Caki2 (cell line): ENCODE measurements at regions not wholly inside any gene's neighbourhood (a gene's known extent, or its start where the extent isn't known, plus 50 kb on each side); places are given as distances from the start of the nearest gene placed in this dataset.
A peak's percentile ranks its signal among the peaks of the same experiment; 100 is the strongest.
"Not testable (repeated sequence)": the region's sequence is repeated elsewhere in the genome, so short reads cannot be mapped to it uniquely, and the experiment has no call there.

Experiments
- DNase-seq: peaks from one replicate; pipeline ENCODE4 v3.0.0-alpha.2; 2015; ENCODE audit warnings: low read depth
- in situ Hi-C: cut with HindIII; loops from 2 replicates; pipeline ENCODE4 v1.10.0; 2016; ENCODE audit warnings: low sequenced_read_pairs, low pct_unique_long_range_greater_than_20kb, mixed read lengths

DNA sequence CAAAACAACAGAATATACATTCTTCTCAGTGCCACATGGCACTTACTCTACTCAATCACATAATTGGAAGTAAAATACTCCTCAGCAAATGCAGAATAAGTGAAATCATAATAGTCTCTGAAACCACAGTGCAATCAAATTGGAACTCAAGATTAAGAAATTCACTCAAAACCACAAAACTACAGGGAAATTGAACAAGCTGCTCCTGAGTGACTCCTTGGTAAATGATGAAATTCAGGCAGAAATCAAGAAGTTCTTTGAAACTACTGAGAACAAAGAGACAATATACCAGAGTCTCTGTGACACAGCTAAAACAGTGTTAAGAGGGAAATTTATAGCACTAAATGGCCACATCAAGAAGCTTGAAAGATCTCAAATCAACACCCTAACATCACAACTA is 125.4 kb downstream of the MTERF1 start:
- DNase-seq, in situ Hi-C loops: not testable (repeated sequence)

DNA sequence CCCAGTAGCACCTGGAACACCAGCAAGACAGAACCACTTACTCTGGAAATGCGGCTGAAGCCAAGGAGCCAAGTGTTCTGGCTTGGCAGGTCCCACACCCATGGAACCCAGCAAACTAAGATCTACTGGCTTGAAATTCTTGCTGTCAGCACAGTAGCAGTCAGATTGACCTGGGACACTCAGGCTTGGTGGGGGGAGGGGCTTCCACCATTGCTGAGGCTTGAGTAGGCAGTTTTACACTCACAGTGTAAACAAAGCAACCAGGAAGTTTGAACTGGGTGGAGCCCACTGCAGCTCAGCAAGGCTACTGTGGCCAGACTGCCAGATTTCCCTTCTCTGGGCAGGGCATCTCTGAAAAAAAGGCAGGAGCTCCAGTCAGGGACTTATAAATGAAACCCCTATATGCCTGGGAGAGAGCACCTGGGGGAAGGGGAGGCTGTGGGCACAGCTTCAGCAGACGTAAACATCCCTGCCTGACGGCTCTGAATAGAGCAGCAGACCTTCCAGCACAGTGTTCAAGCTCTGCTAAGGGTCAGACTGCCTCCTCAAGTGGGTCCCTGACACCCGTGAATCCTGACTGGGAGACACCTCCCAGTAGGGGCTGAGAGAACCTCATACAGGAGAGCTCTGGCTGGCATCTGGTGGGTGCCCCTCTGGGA is 121.2 kb downstream of the MTERF1 start:
- in situ Hi-C loops: no loop called here
- DNase-seq: peak; percentile 30

GRCh38 chr7:91767820-91768219 is 112.7 kb downstream of the MTERF1 start:
- in situ Hi-C loops: no loop called here
- no peak for DNase-seq

DNA sequence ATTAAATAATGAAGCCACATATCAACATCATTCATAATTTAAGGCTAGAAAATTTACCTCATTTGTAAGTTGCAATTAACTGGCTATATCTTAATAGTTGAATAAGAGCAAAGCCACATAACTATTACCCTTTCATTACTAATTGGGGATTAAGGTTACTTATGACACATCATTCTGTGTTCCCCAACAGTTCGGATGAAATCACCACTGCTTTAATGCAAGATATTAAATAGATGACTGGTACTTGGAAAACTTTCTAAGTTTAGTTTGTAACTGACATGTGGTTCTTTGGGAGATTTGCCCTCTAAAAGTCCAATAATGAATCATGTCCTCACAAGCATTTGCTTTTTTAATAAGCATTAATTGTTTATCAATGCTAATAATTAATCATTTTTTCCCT is 109.1 kb downstream of the MTERF1 start:
- no peak for DNase-seq
- in situ Hi-C loops: no loop called here

GRCh38 chr7:91771921-91772815 is 108.3 kb downstream of the MTERF1 start:
- no peak for DNase-seq

GRCh38 chr7:91776171-91776570 is 104.3 kb downstream of the MTERF1 start:
- in situ Hi-C loops: no loop called here
- no peak for DNase-seq

More at GRCh38 chr7:91771921-91772815, 108.3 kb downstream of the MTERF1 start:
- in situ Hi-C loops: no loop called here

DNA sequence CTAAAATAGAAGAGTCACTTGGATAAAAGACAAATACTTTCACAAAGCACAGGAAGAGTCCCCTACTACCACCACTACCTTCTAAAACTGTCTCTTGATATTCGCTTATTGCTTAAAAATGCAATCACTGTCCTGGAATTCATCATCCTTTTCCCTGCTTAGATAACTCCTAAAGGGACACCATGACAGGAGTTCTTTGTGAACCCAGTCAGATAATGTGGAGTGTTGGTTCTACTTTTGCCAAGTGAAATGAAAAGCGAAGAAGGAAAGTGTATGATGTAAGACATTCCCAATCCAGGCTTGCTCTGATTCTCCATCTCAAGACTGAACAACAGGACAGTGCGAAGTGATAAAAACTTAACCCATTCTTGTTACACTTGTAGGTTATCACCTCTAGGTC is 103.0 kb downstream of the MTERF1 start:
- no peak for DNase-seq
- in situ Hi-C loops: no loop called here

DNA sequence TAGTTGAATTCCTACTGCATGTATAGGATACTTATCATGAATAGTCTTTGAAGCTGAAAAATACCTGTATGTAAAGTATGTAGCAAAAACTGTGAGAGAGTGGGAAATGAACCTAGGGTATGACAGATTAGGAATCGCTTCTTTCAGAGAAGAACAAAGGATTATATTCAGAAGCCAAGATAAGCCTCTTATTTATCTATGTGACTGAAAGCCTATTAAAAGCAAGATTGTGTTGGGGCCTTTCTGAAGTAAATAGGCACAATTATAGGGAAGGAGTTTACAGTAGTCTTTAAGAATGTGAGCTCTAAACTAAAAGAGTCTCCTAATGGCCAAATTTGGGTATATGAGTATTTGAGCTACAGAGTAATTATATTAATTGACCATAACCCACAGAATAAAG is 102.1 kb downstream of the MTERF1 start:
- in situ Hi-C loops: no loop called here
- DNase-seq: no peak

- in situ Hi-C loops: no loop called here
Observed at GRCh38 chr7:91780521-91780920, 100.0 kb downstream of the MTERF1 start.

GRCh38 chr7:91784469-91784868 is 96.0 kb downstream of the MTERF1 start:
- peak; percentile 14 for DNase-seq
- in situ Hi-C loops: no loop called here

More at GRCh38 chr7:91780521-91780920, 100.0 kb downstream of the MTERF1 start:
- DNase-seq: no peak

DNA sequence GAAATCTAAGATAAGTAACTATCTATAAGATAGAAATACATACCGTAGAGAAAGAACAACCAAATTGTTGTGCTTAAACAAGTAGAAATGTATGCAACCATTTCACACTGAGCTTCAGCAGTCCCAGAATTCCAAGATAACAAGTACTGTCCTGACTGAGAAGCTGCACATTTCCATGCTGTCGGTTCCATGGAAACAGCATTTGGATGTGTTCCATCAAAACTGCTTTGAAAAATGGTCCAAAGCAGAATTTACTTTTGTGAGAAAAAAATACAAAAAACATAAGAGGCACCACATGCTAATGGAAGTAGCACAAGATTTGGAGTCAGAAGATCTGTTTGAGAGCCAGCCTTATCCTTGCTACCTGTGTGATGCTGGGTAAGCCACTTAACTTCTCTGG is 92.6 kb downstream of the MTERF1 start:
- in situ Hi-C loops: no loop called here
- DNase-seq: no peak

DNA sequence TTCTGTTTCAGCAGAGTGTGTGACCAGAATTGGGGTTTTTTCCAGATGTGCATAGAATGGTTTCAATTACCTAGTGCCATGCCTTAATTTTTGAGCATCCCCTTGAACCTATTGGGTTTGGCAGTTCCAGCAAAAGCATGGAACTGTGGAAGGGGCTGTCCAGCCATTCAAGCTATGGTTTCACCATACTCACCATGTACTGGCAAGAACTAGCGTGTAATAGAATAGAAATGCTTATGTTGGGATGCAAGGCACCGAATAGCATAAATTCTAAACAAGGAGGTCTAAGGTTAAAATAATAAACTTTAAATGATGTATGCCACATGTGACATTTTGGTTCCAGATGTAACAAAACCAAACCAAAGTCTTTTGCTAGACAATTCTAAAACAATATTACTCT is 91.4 kb downstream of the MTERF1 start:
- in situ Hi-C loops: no loop called here

DNA sequence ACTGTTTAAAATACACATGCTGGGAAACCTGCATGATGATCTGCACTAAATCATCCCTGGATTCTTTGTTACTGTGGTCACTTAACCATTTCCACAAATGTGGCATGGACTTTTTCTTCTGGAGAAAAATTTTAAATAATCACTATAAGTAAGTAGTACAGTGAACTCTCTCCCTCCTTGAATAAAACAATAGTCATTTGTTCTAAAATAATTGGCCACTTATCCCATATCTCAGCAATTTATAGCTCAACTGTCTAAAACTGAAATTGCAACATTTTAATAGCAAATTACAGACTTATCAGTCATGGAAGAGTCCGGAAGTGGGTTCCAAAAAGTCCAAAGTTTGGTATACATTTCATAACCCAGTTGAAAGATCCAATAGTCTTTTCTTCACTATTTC is 90.9 kb downstream of the MTERF1 start:
- in situ Hi-C loops: no loop called here
- no peak for DNase-seq

More for the DNA sequence above, 91.4 kb downstream of the MTERF1 start:
- no peak for DNase-seq

DNA sequence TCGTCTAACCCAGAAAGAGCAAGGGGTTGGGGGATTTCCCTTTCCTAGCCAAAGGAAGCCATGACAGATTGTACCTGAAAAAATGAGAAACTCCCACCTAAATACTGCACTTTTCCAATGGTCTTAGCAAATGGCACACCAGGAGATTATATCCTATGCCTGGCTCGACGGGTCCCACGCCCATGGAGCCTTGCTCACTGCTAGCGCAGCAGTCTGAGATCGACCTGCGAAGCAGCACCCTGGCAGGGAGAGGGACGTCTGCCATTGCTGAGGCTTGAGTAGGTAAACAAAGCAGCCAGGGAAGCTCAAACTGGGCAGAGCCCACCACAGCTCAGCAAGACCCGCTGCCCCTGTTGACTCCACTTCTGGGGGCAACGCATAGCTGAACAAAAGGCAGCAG is 89.9 kb downstream of the MTERF1 start:
- DNase-seq, in situ Hi-C loops: not testable (repeated sequence)

DNA sequence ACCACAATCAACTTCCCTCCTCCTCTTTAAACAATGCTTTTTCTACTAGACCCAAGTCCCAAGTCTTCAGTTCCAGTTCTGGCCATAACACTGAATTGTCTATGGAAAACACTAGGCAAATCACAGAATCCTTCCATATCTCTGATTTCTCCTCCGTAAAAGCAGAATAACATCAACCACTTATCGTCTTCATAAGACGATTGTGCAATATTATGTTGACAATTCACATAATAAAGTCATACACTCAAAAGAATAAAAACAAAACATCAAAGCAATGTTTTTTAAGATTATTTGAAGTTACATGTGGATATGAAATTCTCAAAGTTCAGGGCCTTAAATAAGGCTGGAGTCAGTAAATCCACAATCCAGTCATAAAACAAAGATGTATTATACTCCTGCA is 84.4 kb downstream of the MTERF1 start:
- in situ Hi-C loops: no loop called here
- DNase-seq: no peak

- in situ Hi-C loops: no loop called here
- DNase-seq: no peak
Observed at GRCh38 chr7:91798425-91798824, 82.1 kb downstream of the MTERF1 start.

- DNase-seq: no peak
- in situ Hi-C loops: no loop called here
Observed at GRCh38 chr7:91800389-91800788, 80.1 kb downstream of the MTERF1 start.

- in situ Hi-C loops: no loop called here
Observed at GRCh38 chr7:91801331-91801983, 79.0 kb downstream of the MTERF1 start.

GRCh38 chr7:91811236-91811635 is 69.3 kb downstream of the MTERF1 start:
- DNase-seq: no peak
- in situ Hi-C loops: no loop called here

More at GRCh38 chr7:91801331-91801983, 79.0 kb downstream of the MTERF1 start:
- no peak for DNase-seq
